ENCODE measurements at regions not wholly inside any gene's neighbourhood (a gene's known extent, or its start where the extent isn't known, plus 50 kb on each side); places are given as distances from the start of the nearest gene placed in this dataset.

GRCh38 chr14:54050759-54051158 lies 94.1 kb upstream of the BMP4 start:
- TF ChIP-seq CTCF (IDR thresholded peaks at IDR 0.05; ENCODE audit: poor library complexity) (no peak), EZH2phosphoT487 (IDR thresholded peaks at IDR 0.05; ENCODE audit: low read depth, severe bottlenecking, unreplicated experiment) (no peak), EZH2 (IDR thresholded peaks at IDR 0.05; ENCODE audit: borderline replicate concordance) (no peak)

All from hepatocyte (in vitro differentiated cells).